Left ventricle myocardium inferior (tissue), 1 donor: ENCODE measurements at regions not wholly inside any gene's neighbourhood (a gene's known extent, or its start where the extent isn't known, plus 50 kb on each side); places are given as distances from the start of the nearest gene placed in this dataset.

Experiments
- DNase-seq: peaks from one replicate; pipeline ENCODE4 v3.0.0-alpha.2; 2020
- H3K27ac ChIP-seq: fragments of 200-600 bp; replicated peaks from 2 replicates; pipeline ENCODE4 v1.8.0; 2021
- H3K27me3 ChIP-seq: fragments of 200-600 bp; 2 replicates; pipeline ENCODE4 v1.8.0; 2021; ENCODE audit warnings: low read depth
- H3K36me3 ChIP-seq: fragments of 200-600 bp; 2 replicates; pipeline ENCODE4 v1.8.0; 2021
- H3K4me1 ChIP-seq: fragments of 200-600 bp; 2 replicates; pipeline ENCODE4 v1.8.0; 2021
- H3K4me3 ChIP-seq: fragments of 200-600 bp; 2 replicates; pipeline ENCODE4 v1.8.0; 2021; ENCODE audit warnings: mild to moderate bottlenecking, moderate library complexity
- H3K9me3 ChIP-seq: fragments of 200-600 bp; replicated peaks from 2 replicates; pipeline ENCODE4 v1.8.0; 2021
- intact Hi-C: fragments of 100-400 bp; cut with micrococcal nuclease; formaldehyde crosslinking; loops from one replicate; pipeline ENCODE4 v1.11.0; 2022
- TF ChIP-seq, protein P1 (sequence below): fragments of 200-600 bp; IDR thresholded peaks from 2 replicates; pipeline ENCODE4 v1.8.0; 2021; ENCODE audit warnings: antibody characterized with exemption, mild to moderate bottlenecking, borderline replicate concordance
- donor health status: DM: no; HTN: yes; CAD: no; lungs with severe emphysema.

DNA sequence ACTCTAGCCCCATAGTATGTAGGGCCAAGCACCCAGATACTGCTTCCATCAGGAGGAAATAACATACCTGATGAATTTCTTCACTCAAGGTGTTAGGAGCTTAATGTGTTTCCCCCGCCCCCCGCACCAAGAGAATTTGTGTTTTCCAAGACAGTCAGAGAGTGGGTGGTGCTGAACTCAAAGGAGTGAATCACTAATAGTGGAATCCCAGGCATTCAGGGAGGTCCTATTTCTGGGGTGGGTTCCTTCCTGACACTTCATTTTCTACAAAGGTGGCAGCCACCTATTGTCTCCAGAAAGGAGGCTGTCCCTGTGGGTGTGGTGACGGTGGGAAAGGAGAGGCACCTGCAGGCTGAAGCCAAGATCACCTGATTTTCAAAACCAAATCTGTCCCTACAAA lies 50.8 kb upstream of the ELF5 start:
- no peak for DNase-seq
- H3K27me3 ChIP-seq = peaks cover 51% of the 10 kb centered on the region
- intact Hi-C loops = no loop called here

GRCh38 chr11:34564807-34565241 lies 51.2 kb upstream of the ELF5 start:
- no peak for DNase-seq
- H3K4me1 ChIP-seq = no peaks in the 10 kb centered on the region

More for the DNA sequence above, 50.8 kb upstream of the ELF5 start:
- Histone ChIP-seq H3K27ac (no peak overlapping the region), H3K4me3 (no peak overlapping the region), H3K9me3 (no peaks in the 10 kb centered on the region), H3K4me1 (no peaks in the 10 kb centered on the region), H3K36me3 (no peaks in the 10 kb centered on the region)
- TF ChIP-seq, protein P1, sequence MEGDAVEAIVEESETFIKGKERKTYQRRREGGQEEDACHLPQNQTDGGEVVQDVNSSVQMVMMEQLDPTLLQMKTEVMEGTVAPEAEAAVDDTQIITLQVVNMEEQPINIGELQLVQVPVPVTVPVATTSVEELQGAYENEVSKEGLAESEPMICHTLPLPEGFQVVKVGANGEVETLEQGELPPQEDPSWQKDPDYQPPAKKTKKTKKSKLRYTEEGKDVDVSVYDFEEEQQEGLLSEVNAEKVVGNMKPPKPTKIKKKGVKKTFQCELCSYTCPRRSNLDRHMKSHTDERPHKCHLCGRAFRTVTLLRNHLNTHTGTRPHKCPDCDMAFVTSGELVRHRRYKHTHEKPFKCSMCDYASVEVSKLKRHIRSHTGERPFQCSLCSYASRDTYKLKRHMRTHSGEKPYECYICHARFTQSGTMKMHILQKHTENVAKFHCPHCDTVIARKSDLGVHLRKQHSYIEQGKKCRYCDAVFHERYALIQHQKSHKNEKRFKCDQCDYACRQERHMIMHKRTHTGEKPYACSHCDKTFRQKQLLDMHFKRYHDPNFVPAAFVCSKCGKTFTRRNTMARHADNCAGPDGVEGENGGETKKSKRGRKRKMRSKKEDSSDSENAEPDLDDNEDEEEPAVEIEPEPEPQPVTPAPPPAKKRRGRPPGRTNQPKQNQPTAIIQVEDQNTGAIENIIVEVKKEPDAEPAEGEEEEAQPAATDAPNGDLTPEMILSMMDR = no peak

GRCh38 chr11:34565417-34566207 lies 52.0 kb upstream of the ELF5 start:
- no peak for DNase-seq
- peaks cover 51% of the 10 kb centered on the region for H3K27me3 ChIP-seq
- no peaks in the 10 kb centered on the region for H3K36me3 ChIP-seq
- intact Hi-C loops = no loop called here
- H3K4me3 ChIP-seq = no peak overlapping the region
- no peak overlapping the region for H3K27ac ChIP-seq
- H3K9me3 ChIP-seq = no peaks in the 10 kb centered on the region
- H3K4me1 ChIP-seq = no peaks in the 10 kb centered on the region
- TF ChIP-seq, protein P1 = no peak

More at GRCh38 chr11:34564807-34565241, 51.2 kb upstream of the ELF5 start:
- Histone ChIP-seq H3K27ac (no peak overlapping the region), H3K4me3 (no peak overlapping the region), H3K36me3 (no peaks in the 10 kb centered on the region), H3K27me3 (peaks cover 51% of the 10 kb centered on the region), H3K9me3 (no peaks in the 10 kb centered on the region)
- intact Hi-C loops = no loop called here
- TF ChIP-seq, protein P1 = no peak

GRCh38 chr11:34566208-34566551 lies 52.6 kb upstream of the ELF5 start:
- H3K27me3 ChIP-seq = peaks cover 51% of the 10 kb centered on the region
- TF ChIP-seq, protein P1 = no peak
- intact Hi-C loops = no loop called here
- H3K27ac ChIP-seq = no peak overlapping the region
- no peaks in the 10 kb centered on the region for H3K36me3 ChIP-seq
- no peaks in the 10 kb centered on the region for H3K9me3 ChIP-seq
- H3K4me3 ChIP-seq = no peak overlapping the region
- no peaks in the 10 kb centered on the region for H3K4me1 ChIP-seq
- no peak for DNase-seq

GRCh38 chr11:34566736-34567135 lies 53.1 kb upstream of the ELF5 start:
- Histone ChIP-seq H3K36me3 (no peaks in the 10 kb centered on the region), H3K9me3 (no peaks in the 10 kb centered on the region), H3K4me3 (no peak overlapping the region), H3K4me1 (no peaks in the 10 kb centered on the region), H3K27ac (no peak overlapping the region), H3K27me3 (peaks cover 49% of the 10 kb centered on the region)
- TF ChIP-seq, protein P1 = no peak
- no peak for DNase-seq
- intact Hi-C loops = no loop called here
